Tibial nerve (tissue), 4 donors: ENCODE measurements at regions not wholly inside any gene's neighbourhood (a gene's known extent, or its start where the extent isn't known, plus 50 kb on each side); places are given as distances from the start of the nearest gene placed in this dataset.

Experiments
- DNase-seq, 2 donors: peaks; one replicate each; pipeline ENCODE4 v3.0.0-alpha.2; 2019; ENCODE audit warnings: low spot score in 2 of 2
- H3K27ac ChIP-seq, 4 donors: fragments of 200-600 bp; sonication (generic) in 3 of 4; one replicate each; pipeline ENCODE4 v1.5.1; 2017 to 2019; ENCODE audit warnings: mild to moderate bottlenecking in 1 of 4
- H3K27me3 ChIP-seq, 2 donors: fragments of 200-600 bp; sonication (generic) in 1 of 2; one replicate each; pipeline versions ENCODE4 v1.5.1 to v1.6.0; 2017 to 2019
- H3K36me3 ChIP-seq, 3 donors: fragments of 200-600 bp; sonication (generic); one replicate each; pipeline ENCODE4 v1.5.1; 2018 to 2019
- H3K4me1 ChIP-seq, 4 donors: fragments of 200-600 bp; sonication (generic) in 3 of 4; one replicate each; pipeline ENCODE4 v1.5.1; 2017 to 2019
- H3K4me3 ChIP-seq, 4 donors: fragments of 200-600 bp; sonication (generic) in 3 of 4; one replicate each; pipeline ENCODE4 v1.5.1; 2017 to 2019; ENCODE audit warnings: mild to moderate bottlenecking in 1 of 4, moderate library complexity in 1 of 4
- H3K9me3 ChIP-seq, 4 donors: fragments of 200-600 bp; sonication (generic) in 3 of 4; one replicate each; pipeline ENCODE4 v1.5.1; 2017 to 2019
- EP300 ChIP-seq, 2 donors: sonication (generic); formaldehyde crosslinking; IDR thresholded peaks; one replicate each; pipeline ENCODE4 v1.6.1; 2017; ENCODE audit warnings: antibody characterized with exemption in 2 of 2, mild to moderate bottlenecking in 1 of 2
- POLR2A ChIP-seq, 2 donors: fragments of 450-650 bp; IDR thresholded peaks; one replicate each; pipeline ENCODE4 v1.6.1; 2017; ENCODE audit warnings: antibody characterized with exemption in 2 of 2, mild to moderate bottlenecking in 2 of 2, moderate library complexity in 2 of 2
- WGBS, 2 donors: methylation state at CpG; one replicate each; pipeline ENCODE4 v1.1.5; 2018; 5-methylcytosine and 5-hydroxymethylcytosine counted together
- TF ChIP-seq, protein P1 (sequence below), 5 experiments: fragments of 200-600 bp in 3 of 5; fragments of 450-650 bp in 2 of 5; sonication (generic) in 3 of 5; IDR thresholded peaks; one replicate each; pipeline ENCODE4 v1.5.1; 2016 to 2019; ENCODE audit warnings: antibody characterized with exemption in 5 of 5, mild to moderate bottlenecking in 3 of 5, moderate library complexity in 2 of 5

DNA sequence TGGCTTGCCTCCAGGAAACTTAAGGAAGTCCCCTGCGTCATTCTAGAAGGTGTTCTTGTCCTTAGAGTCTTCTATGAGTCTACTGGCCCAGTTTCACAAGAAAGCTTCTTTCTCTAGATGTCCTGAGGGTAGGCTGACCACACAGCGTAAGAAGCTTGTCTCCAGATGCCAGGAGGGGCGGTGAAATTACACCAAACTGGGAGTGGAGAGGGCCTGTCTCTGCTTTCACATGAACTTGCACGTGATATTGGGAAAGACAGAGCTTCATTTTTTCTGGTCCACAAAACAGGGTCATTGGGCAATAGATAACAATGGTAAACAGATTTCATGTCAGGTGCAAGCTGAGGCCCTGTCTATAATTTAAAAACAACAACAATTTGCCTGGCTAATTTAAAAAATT is 85.7 kb upstream of the TBX3 start:
- H3K27ac ChIP-seq = no peak overlapping the region
- no peaks in the 10 kb centered on the region for H3K4me1 ChIP-seq
- no peaks in the 10 kb centered on the region for H3K27me3 ChIP-seq
- H3K36me3 ChIP-seq = no peaks in the 10 kb centered on the region
- TF ChIP-seq EP300 (IDR thresholded peaks at IDR 0.05) (no peak), POLR2A (IDR thresholded peaks at IDR 0.05) (no peak)
- TF ChIP-seq, protein P1, sequence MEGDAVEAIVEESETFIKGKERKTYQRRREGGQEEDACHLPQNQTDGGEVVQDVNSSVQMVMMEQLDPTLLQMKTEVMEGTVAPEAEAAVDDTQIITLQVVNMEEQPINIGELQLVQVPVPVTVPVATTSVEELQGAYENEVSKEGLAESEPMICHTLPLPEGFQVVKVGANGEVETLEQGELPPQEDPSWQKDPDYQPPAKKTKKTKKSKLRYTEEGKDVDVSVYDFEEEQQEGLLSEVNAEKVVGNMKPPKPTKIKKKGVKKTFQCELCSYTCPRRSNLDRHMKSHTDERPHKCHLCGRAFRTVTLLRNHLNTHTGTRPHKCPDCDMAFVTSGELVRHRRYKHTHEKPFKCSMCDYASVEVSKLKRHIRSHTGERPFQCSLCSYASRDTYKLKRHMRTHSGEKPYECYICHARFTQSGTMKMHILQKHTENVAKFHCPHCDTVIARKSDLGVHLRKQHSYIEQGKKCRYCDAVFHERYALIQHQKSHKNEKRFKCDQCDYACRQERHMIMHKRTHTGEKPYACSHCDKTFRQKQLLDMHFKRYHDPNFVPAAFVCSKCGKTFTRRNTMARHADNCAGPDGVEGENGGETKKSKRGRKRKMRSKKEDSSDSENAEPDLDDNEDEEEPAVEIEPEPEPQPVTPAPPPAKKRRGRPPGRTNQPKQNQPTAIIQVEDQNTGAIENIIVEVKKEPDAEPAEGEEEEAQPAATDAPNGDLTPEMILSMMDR (IDR thresholded peaks at IDR 0.05) = no peak
- no peaks in the 10 kb centered on the region for H3K9me3 ChIP-seq
- DNase-seq = no peak
- no peak overlapping the region for H3K4me3 ChIP-seq
- 90 to 95% methylated on average over 4 of the region's 4 CpGs for whole genome bisulfite sequencing, 2 donors

DNA sequence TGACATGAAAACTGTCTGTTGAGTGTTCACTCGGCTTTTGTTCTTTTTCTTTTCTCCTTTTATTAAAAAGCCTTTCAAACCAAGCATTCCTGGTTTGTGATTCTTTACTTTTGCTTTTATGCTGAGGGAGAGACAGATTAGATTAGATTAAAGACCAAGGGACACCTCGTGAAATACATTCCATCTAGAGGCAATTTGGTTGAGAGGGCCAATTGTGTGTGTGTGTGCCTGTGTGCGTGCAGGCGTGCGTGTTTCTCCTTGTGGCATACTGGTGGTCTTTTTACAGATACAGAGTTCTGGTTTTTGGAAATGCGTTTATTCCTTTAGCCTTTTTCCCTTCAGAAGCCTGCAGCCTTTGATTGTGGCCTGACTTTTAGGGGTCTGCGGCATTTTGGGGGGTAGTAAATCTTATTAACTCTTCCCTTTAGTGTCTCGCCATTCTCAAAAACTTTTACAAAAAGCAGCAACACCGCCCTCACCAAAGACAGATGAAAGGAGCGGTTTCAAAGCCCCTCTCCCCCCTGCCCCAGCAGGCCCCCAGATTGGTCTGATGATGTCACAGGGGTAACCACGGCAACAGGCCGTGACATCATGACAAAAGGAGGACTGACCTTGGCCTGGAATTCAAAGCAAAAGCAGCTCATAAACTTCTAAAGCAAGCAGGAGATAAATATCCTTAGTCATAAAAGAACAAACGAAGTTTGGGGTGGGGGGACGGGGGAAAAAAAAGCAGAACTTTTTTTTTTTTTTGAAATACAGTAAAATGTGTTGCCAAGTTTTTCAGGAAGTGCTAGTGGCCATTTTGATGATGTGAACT is 84.1 kb upstream of the TBX3 start:
- Histone ChIP-seq H3K4me3 (no peak overlapping the region), H3K27me3 (no peaks in the 10 kb centered on the region), H3K36me3 (no peaks in the 10 kb centered on the region), H3K9me3 (no peaks in the 10 kb centered on the region), H3K4me1 (no peaks in the 10 kb centered on the region), H3K27ac (no peak overlapping the region)
- WGBS, 2 donors = 51 to 58% methylated on average over 14 of the region's 14 CpGs
- no peak for DNase-seq
- TF ChIP-seq, protein P1 (IDR thresholded peaks at IDR 0.05) = no peak
- TF ChIP-seq POLR2A (IDR thresholded peaks at IDR 0.05) (no peak), EP300 (IDR thresholded peaks at IDR 0.05) (no peak)

DNA sequence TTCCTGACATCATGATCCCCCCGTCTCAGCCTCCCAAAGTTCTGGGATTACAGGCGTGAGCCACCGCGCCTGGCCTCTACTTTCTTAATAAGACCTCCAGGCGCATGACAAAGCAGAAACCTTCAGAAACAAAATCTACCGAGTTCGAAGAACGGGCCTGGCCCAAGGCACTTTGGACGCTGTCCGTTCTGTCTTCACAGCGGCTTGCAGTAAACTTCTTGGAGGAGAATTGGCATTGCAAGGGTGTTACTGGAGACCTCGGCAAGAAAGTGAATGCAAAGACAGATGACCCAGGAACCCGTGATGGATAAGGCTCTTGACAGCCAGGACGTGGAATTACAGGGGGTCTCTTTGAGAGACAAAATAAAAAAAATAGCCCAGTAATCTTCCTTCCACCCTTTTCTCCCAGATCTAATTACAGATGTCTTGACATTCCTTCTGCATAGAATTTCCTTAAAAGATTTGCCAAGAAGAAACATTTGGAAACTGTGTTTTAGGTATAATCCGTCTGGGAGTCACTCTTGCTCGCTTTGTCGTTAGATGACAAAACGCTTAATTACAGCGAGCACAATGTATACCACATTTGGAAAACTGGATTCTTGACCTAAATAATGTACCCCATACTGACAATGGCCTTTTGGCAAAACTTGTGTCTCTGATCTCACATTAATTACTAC is 83.2 kb upstream of the TBX3 start:
- Histone ChIP-seq H3K27me3 (no peaks in the 10 kb centered on the region), H3K27ac (no peak overlapping the region), H3K36me3 (no peaks in the 10 kb centered on the region), H3K9me3 (no peaks in the 10 kb centered on the region), H3K4me1 (no peaks in the 10 kb centered on the region), H3K4me3 (no peak overlapping the region)
- TF ChIP-seq EP300 (IDR thresholded peaks at IDR 0.05) (no peak), POLR2A (IDR thresholded peaks at IDR 0.05) (no peak)
- WGBS, 2 donors = 72 to 78% methylated on average over 19 of the region's 19 CpGs
- no peak for DNase-seq

DNA sequence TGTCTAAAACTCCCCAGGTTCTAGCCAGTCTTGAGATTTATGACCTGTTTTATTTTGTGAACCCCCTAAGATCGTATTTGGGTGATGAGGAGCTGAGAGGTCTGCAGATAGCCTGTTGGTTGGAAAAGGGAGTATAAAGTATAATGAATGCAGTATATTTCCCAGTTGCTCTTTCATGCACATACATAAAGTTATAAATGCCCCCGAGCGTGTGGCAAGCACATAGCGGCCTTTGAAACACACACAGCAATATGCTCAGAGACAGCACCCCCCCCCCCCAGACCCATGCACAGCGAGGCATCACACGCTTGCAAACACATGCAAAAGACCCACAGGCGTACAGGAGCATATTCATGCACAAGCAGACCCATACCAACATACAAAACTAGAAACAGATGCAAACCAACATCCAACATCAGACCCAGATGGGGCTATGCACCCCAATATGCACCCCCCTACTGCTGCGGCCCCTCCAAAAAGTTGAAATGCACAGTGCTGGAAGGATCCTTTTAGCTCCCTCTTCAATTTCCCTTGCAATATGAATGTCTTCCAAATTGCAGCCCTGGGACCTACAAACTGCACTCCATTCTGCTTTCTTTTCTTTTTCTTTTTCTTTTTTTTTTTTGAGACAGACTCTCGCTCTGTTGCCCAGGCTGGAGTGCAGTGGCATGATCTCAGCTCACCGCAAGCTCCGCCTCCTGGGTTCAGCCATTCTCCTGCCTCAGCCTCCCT is 82.2 kb upstream of the TBX3 start:
- no peak for DNase-seq
- Histone ChIP-seq H3K27ac (no peak overlapping the region), H3K4me3 (no peak overlapping the region), H3K27me3 (no peaks in the 10 kb centered on the region), H3K36me3 (no peaks in the 10 kb centered on the region), H3K4me1 (no peaks in the 10 kb centered on the region), H3K9me3 (no peaks in the 10 kb centered on the region)
- TF ChIP-seq POLR2A (IDR thresholded peaks at IDR 0.05) = no peak
- no peak for TF ChIP-seq EP300 (IDR thresholded peaks at IDR 0.05)
- TF ChIP-seq, protein P1 (IDR thresholded peaks at IDR 0.05) = no peak
- WGBS, 2 donors = 57 to 74% methylated on average over 11 of the region's 11 CpGs

DNA sequence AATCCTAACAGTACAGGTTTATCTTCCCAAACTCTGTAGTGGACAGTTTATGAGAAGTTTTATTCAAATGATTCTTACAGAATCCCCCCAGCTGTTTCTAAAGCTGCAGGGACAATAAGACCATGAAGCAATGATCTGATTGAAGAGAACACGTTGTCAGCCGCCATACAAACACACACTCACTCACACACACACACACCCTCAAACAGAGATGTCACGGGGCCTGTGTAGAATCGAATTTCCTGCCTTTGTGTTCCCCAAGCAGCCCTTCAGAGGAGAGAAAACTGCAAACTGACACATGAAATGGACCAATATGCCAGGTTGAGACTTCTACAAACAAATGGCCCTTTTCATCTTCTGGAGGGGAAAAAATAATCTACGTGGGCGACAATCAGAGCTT is 80.5 kb upstream of the TBX3 start:
- Histone ChIP-seq H3K27me3 (no peaks in the 10 kb centered on the region), H3K9me3 (no peaks in the 10 kb centered on the region), H3K36me3 (no peaks in the 10 kb centered on the region), H3K4me1 (no peaks in the 10 kb centered on the region), H3K27ac (no peak overlapping the region), H3K4me3 (no peak overlapping the region)
- DNase-seq = no peak
- TF ChIP-seq POLR2A (IDR thresholded peaks at IDR 0.05) (no peak), EP300 (IDR thresholded peaks at IDR 0.05) (no peak)
- TF ChIP-seq, protein P1 (IDR thresholded peaks at IDR 0.05) = no peak
- WGBS, 2 donors = 60 to 61% methylated on average over 6 of the region's 6 CpGs
